ENCODE measurements at regions not wholly inside any gene's neighbourhood (a gene's known extent, or its start where the extent isn't known, plus 50 kb on each side); places are given as distances from the start of the nearest gene placed in this dataset.

DNA sequence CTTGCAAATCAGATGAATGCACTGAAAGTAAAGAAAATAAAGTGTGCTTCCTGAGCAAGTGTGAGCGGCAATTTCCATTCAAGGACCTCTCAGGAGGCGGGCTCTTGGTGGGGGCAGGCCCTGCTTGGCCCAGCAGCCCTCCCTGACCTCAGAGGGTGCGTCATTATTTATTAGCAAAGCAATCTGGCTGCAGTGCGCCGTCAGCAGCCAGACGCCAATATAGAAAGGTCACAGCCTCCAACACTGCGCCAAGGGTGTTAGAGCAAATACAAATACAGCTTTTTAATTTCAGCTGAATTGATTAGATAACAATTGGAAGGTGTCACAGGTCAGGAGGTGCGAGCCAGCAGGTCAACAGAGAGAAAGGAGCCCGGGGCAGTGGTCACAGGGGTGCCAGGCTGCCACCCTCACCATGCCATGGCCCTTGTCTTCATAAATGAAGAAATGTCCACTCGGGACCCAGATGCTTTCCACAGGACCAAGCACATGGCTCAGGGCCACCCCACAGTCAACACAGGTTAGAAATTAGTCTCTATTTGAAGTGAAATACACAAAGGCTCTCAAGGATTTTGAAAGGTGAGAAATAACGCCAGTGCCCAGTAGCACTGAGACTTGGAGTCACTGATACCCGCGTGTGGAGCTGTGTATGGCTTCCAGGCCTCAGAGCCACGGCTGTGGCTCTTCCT, 309.8 kb downstream of the IRX2 start:
- in situ Hi-C loops (cut with MboI; ENCODE audit: low pct_unique_long_range_greater_than_20kb, low sequenced_read_pairs, unreplicated experiment) = no loop called here
- TF ChIP-seq, protein P1, sequence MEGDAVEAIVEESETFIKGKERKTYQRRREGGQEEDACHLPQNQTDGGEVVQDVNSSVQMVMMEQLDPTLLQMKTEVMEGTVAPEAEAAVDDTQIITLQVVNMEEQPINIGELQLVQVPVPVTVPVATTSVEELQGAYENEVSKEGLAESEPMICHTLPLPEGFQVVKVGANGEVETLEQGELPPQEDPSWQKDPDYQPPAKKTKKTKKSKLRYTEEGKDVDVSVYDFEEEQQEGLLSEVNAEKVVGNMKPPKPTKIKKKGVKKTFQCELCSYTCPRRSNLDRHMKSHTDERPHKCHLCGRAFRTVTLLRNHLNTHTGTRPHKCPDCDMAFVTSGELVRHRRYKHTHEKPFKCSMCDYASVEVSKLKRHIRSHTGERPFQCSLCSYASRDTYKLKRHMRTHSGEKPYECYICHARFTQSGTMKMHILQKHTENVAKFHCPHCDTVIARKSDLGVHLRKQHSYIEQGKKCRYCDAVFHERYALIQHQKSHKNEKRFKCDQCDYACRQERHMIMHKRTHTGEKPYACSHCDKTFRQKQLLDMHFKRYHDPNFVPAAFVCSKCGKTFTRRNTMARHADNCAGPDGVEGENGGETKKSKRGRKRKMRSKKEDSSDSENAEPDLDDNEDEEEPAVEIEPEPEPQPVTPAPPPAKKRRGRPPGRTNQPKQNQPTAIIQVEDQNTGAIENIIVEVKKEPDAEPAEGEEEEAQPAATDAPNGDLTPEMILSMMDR (IDR thresholded peaks at IDR 0.05; ENCODE audit: extremely low read depth, insufficient read depth, missing control alignments) = no peak
- DNase-seq (ENCODE audit: low spot score) = no peak

DNA sequence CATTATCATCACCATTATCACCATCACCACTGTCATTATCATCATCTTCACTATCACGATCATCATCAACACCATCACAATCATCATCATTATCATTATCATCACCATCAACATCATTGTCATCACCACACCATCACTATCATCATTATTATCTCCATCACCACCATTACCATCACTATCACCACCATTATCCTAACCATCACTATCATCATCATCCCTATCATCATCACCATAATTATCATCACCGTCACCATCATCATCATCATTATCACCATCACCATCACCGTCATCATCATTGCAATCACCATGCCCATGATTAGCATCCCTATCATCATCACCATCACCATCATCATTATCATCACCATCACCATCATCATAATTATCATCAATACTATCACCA, 311.9 kb downstream of the IRX2 start:
- in situ Hi-C loops (cut with MboI; ENCODE audit: low pct_unique_long_range_greater_than_20kb, low sequenced_read_pairs, unreplicated experiment) = no loop called here
- TF ChIP-seq, protein P1 (IDR thresholded peaks at IDR 0.05; ENCODE audit: extremely low read depth, insufficient read depth, missing control alignments) = no peak
- no peak for DNase-seq (ENCODE audit: low spot score)

DNA sequence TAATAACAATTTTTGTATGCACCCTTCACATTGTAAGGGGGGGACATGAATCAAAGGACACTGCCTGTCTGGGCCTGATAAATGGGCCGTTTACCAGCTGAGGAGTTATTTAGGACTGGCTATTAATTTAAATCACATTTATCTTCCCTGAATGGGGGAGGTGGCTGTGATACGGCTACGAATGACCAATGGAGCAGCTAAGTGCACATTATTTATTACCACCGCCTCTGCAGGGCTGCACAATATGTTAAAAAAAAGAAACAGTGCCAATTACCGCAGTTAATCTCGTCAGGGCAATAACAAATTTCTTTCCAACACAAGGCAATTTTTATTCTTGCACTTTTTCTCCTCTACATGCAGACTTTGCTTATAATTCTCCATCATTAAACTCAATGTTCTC, 318.4 kb downstream of the IRX2 start:
- in situ Hi-C loops (cut with MboI; ENCODE audit: low pct_unique_long_range_greater_than_20kb, low sequenced_read_pairs, unreplicated experiment) = no loop called here
- TF ChIP-seq, protein P1 (IDR thresholded peaks at IDR 0.05; ENCODE audit: extremely low read depth, insufficient read depth, missing control alignments) = no peak
- no peak for DNase-seq (ENCODE audit: low spot score)

DNA sequence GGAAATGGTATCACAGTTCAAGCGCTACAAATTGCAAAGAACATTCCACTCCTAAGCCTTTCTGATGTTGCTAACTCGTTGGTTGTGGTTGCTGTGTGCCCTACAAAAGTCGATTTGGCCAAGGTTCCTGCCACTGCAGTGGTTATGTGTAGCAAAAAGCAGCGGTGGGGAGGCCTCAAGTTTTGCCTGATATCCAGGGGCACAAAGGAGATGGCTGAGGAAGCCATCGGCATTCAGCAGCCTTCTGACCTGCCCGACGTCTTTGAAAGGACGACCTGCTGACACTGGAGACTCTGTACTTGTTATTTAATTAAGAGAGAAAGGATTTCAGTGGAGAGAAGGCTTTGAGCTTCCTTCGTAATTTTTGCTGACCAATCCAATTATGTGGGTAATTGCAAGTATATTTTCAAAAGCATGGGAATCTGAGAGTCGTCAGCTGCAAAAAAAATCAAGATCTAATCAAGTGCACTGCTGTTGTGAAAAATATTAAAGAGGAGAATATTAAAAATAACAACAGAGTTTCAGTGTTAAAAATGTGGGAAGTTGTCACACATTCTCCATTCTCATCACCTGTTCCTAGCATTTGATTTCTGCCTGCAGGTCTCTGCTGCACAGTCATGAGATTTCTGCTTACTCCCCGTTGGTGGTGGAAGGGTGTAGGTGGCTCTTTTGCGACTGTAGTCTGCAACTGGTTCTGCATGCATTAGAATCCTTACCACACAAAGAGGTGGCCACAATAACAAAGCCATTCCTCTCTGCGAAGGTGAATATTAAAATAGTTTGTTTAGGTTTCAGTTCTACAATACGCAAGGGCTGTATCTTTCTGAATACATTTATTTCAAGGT, 319.2 kb downstream of the IRX2 start:
- TF ChIP-seq, protein P1 (IDR thresholded peaks at IDR 0.05; ENCODE audit: extremely low read depth, insufficient read depth, missing control alignments) = no peak
- DNase-seq (ENCODE audit: low spot score) = no peak
- in situ Hi-C loops (cut with MboI; ENCODE audit: low pct_unique_long_range_greater_than_20kb, low sequenced_read_pairs, unreplicated experiment) = no loop called here

DNA sequence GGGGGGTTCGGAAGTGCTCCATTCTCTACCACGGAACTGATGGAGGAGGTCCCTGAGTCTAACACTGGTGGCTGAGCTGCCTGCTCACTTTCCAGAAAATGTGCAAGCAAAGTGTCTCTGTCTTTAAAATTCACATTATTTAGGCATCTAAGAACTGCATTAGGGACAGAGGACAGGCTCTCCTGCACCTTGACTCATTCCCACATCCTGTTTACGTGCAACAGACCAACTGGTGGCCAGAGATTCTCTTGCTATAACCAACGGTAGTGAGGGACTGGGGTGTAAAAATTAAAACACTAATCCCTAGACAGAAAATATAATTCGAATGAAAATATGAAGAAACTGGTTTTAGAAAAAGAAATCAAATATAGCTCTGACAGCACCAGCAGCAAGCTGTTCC, 320.9 kb downstream of the IRX2 start:
- DNase-seq (ENCODE audit: low spot score) = no peak
- TF ChIP-seq, protein P1 (IDR thresholded peaks at IDR 0.05; ENCODE audit: extremely low read depth, insufficient read depth, missing control alignments) = no peak
- in situ Hi-C loops (cut with MboI; ENCODE audit: low pct_unique_long_range_greater_than_20kb, low sequenced_read_pairs, unreplicated experiment) = no loop called here

DNA sequence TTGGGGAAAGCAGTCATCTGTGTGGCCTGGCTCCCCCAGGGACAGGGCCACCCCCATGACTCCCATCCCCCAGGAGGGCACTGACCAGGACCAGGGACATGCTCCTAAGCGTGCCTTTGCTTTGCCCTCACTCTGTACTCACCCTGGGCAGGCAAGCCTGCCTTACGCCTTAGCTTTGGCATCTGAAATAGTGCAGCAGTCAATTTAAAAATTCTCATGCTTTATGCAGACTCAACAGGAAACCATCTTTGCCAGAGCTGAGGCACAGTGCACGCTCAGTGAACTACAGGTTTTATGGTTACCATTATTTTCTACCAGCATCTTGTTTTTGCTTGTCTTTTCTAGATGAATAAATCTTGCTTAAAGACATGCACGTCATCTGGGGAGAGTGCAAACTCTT, 323.5 kb downstream of the IRX2 start:
- DNase-seq (ENCODE audit: low spot score) = no peak
- in situ Hi-C loops (cut with MboI; ENCODE audit: low pct_unique_long_range_greater_than_20kb, low sequenced_read_pairs, unreplicated experiment) = no loop called here
- TF ChIP-seq, protein P1 (IDR thresholded peaks at IDR 0.05; ENCODE audit: extremely low read depth, insufficient read depth, missing control alignments) = no peak

Data from GM13977 (cell line).